ENCODE measurements at regions not wholly inside any gene's neighbourhood (a gene's known extent, or its start where the extent isn't known, plus 50 kb on each side); places are given as distances from the start of the nearest gene placed in this dataset.

DNA sequence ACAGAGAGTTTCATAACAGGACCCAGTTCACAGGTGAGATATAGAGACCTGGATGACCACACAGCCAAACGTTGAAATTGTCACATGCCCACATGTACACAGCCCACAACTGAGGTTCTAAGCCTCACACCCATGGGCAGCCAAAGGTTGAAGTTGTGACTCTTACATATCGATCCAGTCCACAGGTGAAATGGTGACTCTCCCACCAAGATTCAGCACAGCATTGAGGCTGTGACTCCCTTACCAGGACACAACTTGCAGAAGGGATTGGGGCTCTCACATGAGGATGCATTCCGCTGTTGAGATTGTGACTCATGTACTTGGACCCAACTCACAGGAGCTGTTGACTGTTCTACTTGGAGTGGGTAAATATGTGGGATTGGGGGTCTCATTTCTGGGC lies 1836.4 kb downstream of the TP53TG3F start (continued):
- TF ChIP-seq, protein P1, sequence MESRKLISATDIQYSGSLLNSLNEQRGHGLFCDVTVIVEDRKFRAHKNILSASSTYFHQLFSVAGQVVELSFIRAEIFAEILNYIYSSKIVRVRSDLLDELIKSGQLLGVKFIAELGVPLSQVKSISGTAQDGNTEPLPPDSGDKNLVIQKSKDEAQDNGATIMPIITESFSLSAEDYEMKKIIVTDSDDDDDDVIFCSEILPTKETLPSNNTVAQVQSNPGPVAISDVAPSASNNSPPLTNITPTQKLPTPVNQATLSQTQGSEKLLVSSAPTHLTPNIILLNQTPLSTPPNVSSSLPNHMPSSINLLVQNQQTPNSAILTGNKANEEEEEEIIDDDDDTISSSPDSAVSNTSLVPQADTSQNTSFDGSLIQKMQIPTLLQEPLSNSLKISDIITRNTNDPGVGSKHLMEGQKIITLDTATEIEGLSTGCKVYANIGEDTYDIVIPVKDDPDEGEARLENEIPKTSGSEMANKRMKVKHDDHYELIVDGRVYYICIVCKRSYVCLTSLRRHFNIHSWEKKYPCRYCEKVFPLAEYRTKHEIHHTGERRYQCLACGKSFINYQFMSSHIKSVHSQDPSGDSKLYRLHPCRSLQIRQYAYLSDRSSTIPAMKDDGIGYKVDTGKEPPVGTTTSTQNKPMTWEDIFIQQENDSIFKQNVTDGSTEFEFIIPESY (IDR thresholded peaks at IDR 0.05; ENCODE audit: extremely low read depth, insufficient replicate concordance, low read length), result no peak
- TF ChIP-seq TCF7L2 (IDR thresholded peaks at IDR 0.05; ENCODE audit: borderline replicate concordance, extremely low read depth, insufficient read depth, insufficient read length) (no peak), YY1 (IDR thresholded peaks at IDR 0.05; ENCODE audit: extremely low read depth, insufficient replicate concordance, low read depth, low read length) (no peak)

DNA sequence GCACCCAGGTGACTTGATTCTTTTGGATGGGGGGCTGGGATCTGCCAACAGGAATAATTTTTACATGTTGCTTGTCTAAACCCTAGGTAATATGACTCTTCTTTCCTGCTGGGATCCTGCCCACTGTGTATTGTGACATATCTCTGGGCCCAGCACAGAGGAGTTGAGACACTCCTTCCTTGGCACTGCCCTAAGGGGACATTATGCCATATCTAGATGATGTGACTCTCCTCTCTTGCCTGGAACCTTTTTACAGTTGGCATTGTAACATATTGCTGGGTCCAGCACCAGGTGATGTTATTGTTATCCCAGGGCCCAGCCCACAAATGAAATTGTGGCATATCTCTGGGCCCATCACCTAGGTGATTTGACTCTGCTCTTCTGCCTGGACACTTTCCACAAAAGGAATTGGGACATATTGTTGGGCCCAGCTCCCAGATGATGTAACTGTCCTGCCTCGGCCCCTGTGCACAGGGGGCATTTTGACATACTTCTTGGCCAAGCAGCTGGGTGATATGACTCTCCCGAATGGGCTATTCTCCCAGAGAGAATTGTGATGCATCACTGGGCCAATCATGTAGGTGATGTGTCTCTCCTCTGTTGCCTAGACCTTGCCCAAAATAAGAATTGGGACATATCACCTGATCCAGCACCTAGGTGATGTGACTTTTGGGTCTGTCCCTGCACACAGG lies 1837.7 kb downstream of the TP53TG3F start:
- DNase-seq (ENCODE audit: low read depth, low spot score) (no peak), ATAC-seq (no peak)
- Histone ChIP-seq H3K4me3 (replicated peaks in 1 of 2; ENCODE audit: low read depth in 1 of 2, low read length in 2 of 2) (no peak overlapping the region), H3K9me3 (ENCODE audit: control insufficient read depth in 1 of 2, insufficient read depth in 1 of 2, low read depth in 1 of 2, low read length in 2 of 2) (peaks cover 0 to 32% of the 10 kb centered on the region in 2 experiments; a peak in 2 of 4 replicates), H3K9me2 (ENCODE audit: insufficient read depth) (no peaks in the 10 kb centered on the region), H2AFZ (ENCODE audit: low read depth, low read length, poor library complexity, severe bottlenecking) (no peak overlapping the region), H3K4me2 (ENCODE audit: low read length) (no peak overlapping the region), H4K20me1 (ENCODE audit: insufficient read depth) (no peaks in the 10 kb centered on the region), H3K27ac (ENCODE audit: low read depth, low read length) (no peak overlapping the region), H3K9ac (ENCODE audit: low read length) (no peak overlapping the region), H3K36me3 (ENCODE audit: control insufficient read depth in 1 of 2, insufficient read depth in 2 of 2, low read length in 2 of 2) (no peaks in the 10 kb centered on the region), H3K27me3 (ENCODE audit: insufficient read depth, low read length) (no peaks in the 10 kb centered on the region), H3K79me2 (ENCODE audit: insufficient read depth, low read length) (no peaks in the 10 kb centered on the region), H3K4me1 (ENCODE audit: control insufficient read depth in 1 of 2, insufficient read depth in 2 of 2, low read length in 2 of 2) (no peaks in the 10 kb centered on the region)
- BruUV-seq (replicated peaks), result no TSS peak
- POLR2A ChIA-PET, result no interaction called here
- CTCF ChIA-PET, result no interaction called here
- intact Hi-C loops (cut with micrococcal nuclease), result no loop called here
- RAD21 ChIA-PET (ENCODE audit: low non-redundant PET in 1 of 2, low total read pairs in 2 of 2, uncharacterized antibody in 2 of 2, unreplicated experiment in 2 of 2), result no interaction called here
- TF ChIP-seq YY1 (IDR thresholded peaks at IDR 0.05; ENCODE audit: extremely low read depth, insufficient replicate concordance, low read depth, low read length) (no peak), TCF7L2 (IDR thresholded peaks at IDR 0.05; ENCODE audit: borderline replicate concordance, extremely low read depth, insufficient read depth, insufficient read length) (no peak), FOSL1 (IDR thresholded peaks at IDR 0.05; ENCODE audit: low read depth) (no peak), CEBPB (IDR thresholded peaks at IDR 0.05; ENCODE audit: low read depth) (no peak), POLR2A (IDR thresholded peaks at IDR 0.05; ENCODE audit: borderline replicate concordance, extremely low read depth, insufficient read depth, insufficient read length) (no peak), ZFX (IDR thresholded peaks at IDR 0.05) (no peak), ZNF274 (IDR thresholded peaks at IDR 0.05; ENCODE audit: low read depth, low read length) (no peak), EGR1 (IDR thresholded peaks at IDR 0.05; ENCODE audit: low read depth) (no peak), EZH2phosphoT487 (IDR thresholded peaks at IDR 0.05; ENCODE audit: borderline replicate concordance) (no peak), CBX3 (IDR thresholded peaks at IDR 0.05; ENCODE audit: low read depth) (no peak)
- TF ChIP-seq, protein P2, sequence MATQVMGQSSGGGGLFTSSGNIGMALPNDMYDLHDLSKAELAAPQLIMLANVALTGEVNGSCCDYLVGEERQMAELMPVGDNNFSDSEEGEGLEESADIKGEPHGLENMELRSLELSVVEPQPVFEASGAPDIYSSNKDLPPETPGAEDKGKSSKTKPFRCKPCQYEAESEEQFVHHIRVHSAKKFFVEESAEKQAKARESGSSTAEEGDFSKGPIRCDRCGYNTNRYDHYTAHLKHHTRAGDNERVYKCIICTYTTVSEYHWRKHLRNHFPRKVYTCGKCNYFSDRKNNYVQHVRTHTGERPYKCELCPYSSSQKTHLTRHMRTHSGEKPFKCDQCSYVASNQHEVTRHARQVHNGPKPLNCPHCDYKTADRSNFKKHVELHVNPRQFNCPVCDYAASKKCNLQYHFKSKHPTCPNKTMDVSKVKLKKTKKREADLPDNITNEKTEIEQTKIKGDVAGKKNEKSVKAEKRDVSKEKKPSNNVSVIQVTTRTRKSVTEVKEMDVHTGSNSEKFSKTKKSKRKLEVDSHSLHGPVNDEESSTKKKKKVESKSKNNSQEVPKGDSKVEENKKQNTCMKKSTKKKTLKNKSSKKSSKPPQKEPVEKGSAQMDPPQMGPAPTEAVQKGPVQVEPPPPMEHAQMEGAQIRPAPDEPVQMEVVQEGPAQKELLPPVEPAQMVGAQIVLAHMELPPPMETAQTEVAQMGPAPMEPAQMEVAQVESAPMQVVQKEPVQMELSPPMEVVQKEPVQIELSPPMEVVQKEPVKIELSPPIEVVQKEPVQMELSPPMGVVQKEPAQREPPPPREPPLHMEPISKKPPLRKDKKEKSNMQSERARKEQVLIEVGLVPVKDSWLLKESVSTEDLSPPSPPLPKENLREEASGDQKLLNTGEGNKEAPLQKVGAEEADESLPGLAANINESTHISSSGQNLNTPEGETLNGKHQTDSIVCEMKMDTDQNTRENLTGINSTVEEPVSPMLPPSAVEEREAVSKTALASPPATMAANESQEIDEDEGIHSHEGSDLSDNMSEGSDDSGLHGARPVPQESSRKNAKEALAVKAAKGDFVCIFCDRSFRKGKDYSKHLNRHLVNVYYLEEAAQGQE (IDR thresholded peaks at IDR 0.05; ENCODE audit: low read depth), result no peak
- TF ChIP-seq, protein P3, sequence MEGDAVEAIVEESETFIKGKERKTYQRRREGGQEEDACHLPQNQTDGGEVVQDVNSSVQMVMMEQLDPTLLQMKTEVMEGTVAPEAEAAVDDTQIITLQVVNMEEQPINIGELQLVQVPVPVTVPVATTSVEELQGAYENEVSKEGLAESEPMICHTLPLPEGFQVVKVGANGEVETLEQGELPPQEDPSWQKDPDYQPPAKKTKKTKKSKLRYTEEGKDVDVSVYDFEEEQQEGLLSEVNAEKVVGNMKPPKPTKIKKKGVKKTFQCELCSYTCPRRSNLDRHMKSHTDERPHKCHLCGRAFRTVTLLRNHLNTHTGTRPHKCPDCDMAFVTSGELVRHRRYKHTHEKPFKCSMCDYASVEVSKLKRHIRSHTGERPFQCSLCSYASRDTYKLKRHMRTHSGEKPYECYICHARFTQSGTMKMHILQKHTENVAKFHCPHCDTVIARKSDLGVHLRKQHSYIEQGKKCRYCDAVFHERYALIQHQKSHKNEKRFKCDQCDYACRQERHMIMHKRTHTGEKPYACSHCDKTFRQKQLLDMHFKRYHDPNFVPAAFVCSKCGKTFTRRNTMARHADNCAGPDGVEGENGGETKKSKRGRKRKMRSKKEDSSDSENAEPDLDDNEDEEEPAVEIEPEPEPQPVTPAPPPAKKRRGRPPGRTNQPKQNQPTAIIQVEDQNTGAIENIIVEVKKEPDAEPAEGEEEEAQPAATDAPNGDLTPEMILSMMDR (IDR thresholded peaks at IDR 0.05 in 2 of 3, conservative IDR thresholded peaks at IDR 0.05 in 1 of 3; ENCODE audit: borderline replicate concordance in 1 of 3, insufficient read depth in 1 of 3, low read depth in 2 of 3, low read length in 2 of 3), result no peak
- TF ChIP-seq, protein P1 (IDR thresholded peaks at IDR 0.05; ENCODE audit: extremely low read depth, insufficient replicate concordance, low read length), result no peak

All from HCT116 (cell line).